Forelimb muscle (tissue), 1 donor: ENCODE measurements at regions not wholly inside any gene's neighbourhood (a gene's known extent, or its start where the extent isn't known, plus 50 kb on each side); places are given as distances from the start of the nearest gene placed in this dataset.
"Not testable (repeated sequence)": the region's sequence is repeated elsewhere in the genome, so short reads cannot be mapped to it uniquely, and the experiment has no call there.

Experiments
- DNase-seq: peaks from one replicate; pipeline ENCODE4 v3.0.0-alpha.2; 2013; ENCODE audit warnings: low read depth

DNA sequence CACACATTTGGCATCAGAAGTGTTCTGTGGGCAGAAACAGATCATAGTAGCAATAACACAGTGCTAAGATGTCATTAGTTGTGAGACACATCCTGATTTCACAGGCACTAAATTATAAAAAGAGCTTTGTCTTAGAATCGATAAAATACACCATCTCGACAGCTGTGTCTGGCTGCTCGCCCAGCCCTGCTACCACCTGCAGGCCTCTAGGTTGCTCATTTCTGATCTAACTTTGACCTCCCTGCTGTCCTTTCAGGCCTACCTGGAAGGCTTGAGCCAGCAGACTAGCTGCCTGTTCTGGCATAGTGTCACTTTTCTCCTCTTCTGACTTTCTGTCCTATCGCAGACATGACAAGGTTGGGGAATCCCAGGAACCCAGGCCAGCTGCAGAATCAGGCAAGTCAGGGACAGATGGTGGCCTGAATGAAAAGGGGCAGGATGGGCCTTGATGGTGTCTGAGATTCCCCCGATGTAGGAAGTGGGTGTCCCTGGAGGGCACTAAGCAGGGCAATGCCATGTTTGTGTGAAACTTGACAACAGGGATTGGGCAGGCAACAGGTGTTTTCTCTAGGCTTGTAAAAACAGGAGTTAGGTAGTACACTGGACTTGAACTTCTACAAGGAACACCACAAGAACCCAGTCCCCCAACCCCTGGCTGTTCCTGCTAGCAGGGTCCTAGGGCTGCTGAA lies 66.6 kb upstream of the RHOU start:
- DNase-seq = no peak

DNA sequence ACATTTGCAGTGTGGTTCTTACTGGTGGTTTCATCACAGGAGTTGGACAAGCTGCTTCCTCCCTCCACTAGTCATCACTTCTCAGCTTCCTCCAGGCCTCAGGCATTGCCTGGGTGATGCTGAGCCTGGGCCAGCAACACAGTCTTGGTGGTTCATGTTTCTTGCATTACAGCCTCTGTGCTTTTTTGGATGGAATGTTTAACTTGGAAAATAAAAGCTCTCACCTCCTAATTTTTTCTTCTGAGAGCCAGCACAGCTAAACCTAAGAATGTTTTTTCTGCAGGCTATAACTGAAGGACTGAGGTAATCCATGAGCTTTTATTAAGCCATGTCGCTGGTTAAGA lies 66.1 kb upstream of the RHOU start:
- DNase-seq = no peak

DNA sequence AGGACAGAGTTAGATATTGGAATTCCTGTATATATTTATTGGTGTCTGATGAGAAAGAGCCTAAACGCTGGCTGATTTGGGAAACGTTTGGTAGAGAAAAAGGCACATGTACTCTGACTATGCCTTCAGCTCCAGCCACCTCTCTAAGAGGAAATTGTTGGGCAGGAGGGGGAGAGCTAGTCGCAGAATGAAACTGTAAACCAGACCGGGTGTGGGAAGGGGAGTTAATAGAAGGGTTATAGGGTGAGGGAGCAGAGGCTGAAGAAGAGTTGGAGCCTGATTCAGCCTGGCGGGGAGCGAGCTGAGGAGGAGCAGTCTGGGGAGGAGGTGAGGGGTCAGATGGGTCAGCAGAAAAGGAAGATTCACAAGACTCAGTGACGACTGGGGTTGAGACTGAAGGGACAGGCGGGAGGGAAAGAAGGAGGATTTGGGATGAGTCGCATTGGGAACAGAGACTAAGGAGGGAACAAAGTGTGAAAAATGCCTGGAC lies 54.2 kb upstream of the RHOU start:
- not testable (repeated sequence) for DNase-seq

DNA sequence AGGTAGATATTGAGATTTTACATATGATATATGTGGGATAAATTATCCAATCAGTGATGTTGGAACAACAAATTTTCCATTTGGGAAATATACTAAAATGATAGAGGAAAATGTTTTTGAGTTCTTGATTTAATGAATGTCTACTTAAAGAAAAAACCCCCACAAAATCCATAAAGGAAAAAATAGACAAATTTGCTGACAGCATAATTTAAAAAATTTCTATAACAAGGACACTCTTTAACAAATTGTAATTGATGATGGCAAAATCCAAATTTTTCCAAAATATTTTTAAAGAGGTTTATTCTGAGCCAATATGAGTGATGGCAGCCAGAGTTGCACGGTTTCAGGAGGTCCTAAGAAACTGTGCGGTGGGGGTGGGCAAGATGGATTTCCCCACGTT lies 51.9 kb upstream of the RHOU start:
- DNase-seq = no peak

DNA sequence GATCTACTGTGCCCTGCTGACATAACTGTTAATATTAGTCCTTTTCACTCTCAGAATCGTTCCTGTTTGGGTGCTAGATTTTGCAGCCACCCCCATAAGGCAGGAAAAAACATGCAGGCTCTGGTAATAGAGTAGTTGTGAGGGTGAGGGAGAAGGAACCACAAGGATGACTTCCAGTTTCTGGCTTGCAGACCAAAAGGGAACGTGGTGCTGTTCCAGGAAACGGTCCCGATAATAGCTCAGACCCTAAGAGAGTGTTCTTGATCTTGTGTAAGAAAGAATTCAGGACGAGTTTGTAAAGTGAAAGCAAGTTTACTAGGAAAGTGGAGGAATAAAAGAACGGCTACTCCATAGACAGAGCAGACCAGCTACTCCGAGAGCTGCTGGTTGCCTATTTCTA lies 50.7 kb upstream of the RHOU start:
- no peak for DNase-seq

DNA sequence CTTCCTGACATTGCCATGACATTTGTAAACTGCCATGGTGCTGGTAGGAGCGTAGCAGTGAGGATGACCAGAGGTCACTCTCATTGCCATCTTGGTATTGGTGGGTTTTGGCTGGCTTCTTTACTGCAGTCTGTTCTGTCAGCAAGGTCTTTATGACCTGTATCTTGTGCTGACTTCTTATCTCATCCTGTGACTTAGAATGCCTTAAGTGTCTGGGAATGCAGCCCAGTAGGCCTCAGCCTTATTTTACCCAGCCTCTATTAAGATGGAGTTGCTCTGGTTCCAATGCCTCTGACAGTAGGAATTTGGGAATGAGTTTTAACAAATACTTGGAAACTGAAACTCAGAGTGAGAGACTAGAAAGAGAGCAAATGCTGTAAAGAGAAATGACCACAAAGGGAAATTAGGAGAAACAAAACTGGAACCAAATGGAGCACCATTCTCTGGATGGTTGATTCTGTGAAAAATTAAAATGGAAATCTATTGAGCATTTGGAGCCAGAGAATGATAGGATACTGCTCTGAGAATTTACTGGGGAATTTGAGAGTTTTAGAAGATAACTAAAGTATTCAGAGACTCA lies 50.1 kb upstream of the RHOU start:
- no peak for DNase-seq
